ENCODE measurements at regions not wholly inside any gene's neighbourhood (a gene's known extent, or its start where the extent isn't known, plus 50 kb on each side); places are given as distances from the start of the nearest gene placed in this dataset.

GRCh38 chr11:79663017-79663416 lies 222.2 kb upstream of the TENM4 start (continued):
- no peak for TF ChIP-seq EGR1 (IDR thresholded peaks at IDR 0.05; ENCODE audit: low read depth in 2 of 2)
- no peak for TF ChIP-seq RAD21 (IDR thresholded peaks at IDR 0.05)
- no peak for TF ChIP-seq JUND (IDR thresholded peaks at IDR 0.05)
- TF ChIP-seq, protein P1, sequence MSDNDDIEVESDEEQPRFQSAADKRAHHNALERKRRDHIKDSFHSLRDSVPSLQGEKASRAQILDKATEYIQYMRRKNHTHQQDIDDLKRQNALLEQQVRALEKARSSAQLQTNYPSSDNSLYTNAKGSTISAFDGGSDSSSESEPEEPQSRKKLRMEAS (IDR thresholded peaks at IDR 0.05) = no peak
- no peak for TF ChIP-seq ATF3 (IDR thresholded peaks at IDR 0.05)
- TF ChIP-seq HNF4G (IDR thresholded peaks at IDR 0.05) = no peak

- H3K4me3 ChIP-seq (ENCODE audit: low read depth in 1 of 3, low read length in 3 of 3) = no peak overlapping the region
- H3K27me3 ChIP-seq (ENCODE audit: control insufficient read depth in 4 of 4, insufficient read depth in 4 of 4, low read length in 3 of 4) = no peaks in the 10 kb centered on the region
- DNase-seq (ENCODE audit: low spot score) = no peak
- H3K4me1 ChIP-seq (ENCODE audit: control insufficient read depth in 4 of 4, insufficient read depth in 4 of 4, low read length in 3 of 4) = no peaks in the 10 kb centered on the region
- WGBS = 52% methylated on average over 2 of the region's 2 CpGs
- H3K27ac ChIP-seq (ENCODE audit: low read depth in 1 of 2, low read length in 2 of 2) = no peak overlapping the region
- no peaks in the 10 kb centered on the region for H3K36me3 ChIP-seq (ENCODE audit: control insufficient read depth in 4 of 4, insufficient read depth in 3 of 4, low read depth in 1 of 4, low read length in 3 of 4)
- no peak overlapping the region for H3K9ac ChIP-seq (ENCODE audit: low read depth in 1 of 2, low read length in 2 of 2)
- no peaks in the 10 kb centered on the region for H3K9me3 ChIP-seq (ENCODE audit: control insufficient read depth in 4 of 4, low read length in 3 of 4)
- no peak for TF ChIP-seq CTCF (IDR thresholded peaks at IDR 0.05; ENCODE audit: low read depth, low read length, missing input control)
- TF ChIP-seq NR2F2 (IDR thresholded peaks at IDR 0.05) = no peak
- TF ChIP-seq HNF4A (conservative IDR thresholded peaks at IDR 0.05) = no peak
- no peak for TF ChIP-seq GABPA (IDR thresholded peaks at IDR 0.05 in 1 of 2, conservative IDR thresholded peaks at IDR 0.05 in 1 of 2)
These were observed 220.5 kb upstream of the TENM4 start for GRCh38 chr11:79661373-79661772.

DNA sequence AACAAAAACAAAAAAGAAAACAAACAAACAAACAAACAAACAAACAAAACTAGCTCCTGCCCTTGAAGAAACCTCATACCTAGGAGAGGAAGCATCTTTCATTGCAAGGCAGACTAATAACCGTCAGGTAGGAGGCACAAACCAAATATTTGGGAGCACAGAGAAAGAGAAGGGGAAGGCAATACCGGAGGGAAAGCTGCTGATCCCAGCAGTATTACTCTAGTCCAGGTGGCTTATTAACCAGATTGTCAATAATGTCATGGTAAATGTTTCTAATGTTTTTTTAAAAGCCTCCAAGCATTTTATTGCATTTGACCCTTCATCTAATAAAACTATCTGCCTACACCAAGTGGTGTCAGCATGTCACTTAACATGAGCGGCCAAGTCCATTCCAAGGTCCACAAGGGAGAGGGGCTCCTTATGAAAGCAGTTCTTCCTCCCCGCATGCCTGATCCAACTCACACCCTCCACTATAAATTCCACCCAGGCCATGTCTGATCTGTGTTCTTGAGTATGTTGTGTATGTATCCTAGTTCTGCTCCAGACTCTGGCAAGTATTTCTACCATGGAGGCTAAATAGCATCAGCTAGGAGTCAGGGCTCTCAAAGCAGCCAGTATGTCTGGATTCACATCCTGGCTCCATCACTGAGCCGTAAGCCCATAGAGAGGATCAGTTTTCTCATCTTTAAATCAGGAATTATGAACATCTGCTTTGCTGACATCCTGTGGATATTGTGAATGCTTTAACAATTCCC lies 208.1 kb upstream of the TENM4 start:
- no peaks in the 10 kb centered on the region for H3K36me3 ChIP-seq (ENCODE audit: control insufficient read depth in 4 of 4, insufficient read depth in 3 of 4, low read depth in 1 of 4, low read length in 3 of 4)
- TF ChIP-seq TAF1 (conservative IDR thresholded peaks at IDR 0.05) = no peak
- no peak for TF ChIP-seq ATF3 (IDR thresholded peaks at IDR 0.05)
- peak in 1 of 2 donors; percentile 27 for TF ChIP-seq RXRA (IDR thresholded peaks at IDR 0.05)
- TF ChIP-seq HNF4A (conservative IDR thresholded peaks at IDR 0.05) = peak; percentile 61 to 63
- peak; percentile 19 for TF ChIP-seq SP1 (IDR thresholded peaks at IDR 0.05)
- DNase-seq (ENCODE audit: low spot score) = no peak
- H3K9ac ChIP-seq (ENCODE audit: low read depth in 1 of 2, low read length in 2 of 2) = no peak overlapping the region
- H3K4me1 ChIP-seq (ENCODE audit: control insufficient read depth in 4 of 4, insufficient read depth in 4 of 4, low read length in 3 of 4) = peaks cover 0 to 21% (median 15%) of the 10 kb centered on the region in 4 donors
- H3K4me3 ChIP-seq (ENCODE audit: low read depth in 1 of 3, low read length in 3 of 3) = no peak overlapping the region
- no peaks in the 10 kb centered on the region for H3K27me3 ChIP-seq (ENCODE audit: control insufficient read depth in 4 of 4, insufficient read depth in 4 of 4, low read length in 3 of 4)
- H3K27ac ChIP-seq (ENCODE audit: low read depth in 1 of 2, low read length in 2 of 2) = no peak overlapping the region
- H3K9me3 ChIP-seq (ENCODE audit: control insufficient read depth in 4 of 4, low read length in 3 of 4) = no peaks in the 10 kb centered on the region
- whole genome bisulfite sequencing = 44% methylated on average over 5 of the region's 5 CpGs

DNA sequence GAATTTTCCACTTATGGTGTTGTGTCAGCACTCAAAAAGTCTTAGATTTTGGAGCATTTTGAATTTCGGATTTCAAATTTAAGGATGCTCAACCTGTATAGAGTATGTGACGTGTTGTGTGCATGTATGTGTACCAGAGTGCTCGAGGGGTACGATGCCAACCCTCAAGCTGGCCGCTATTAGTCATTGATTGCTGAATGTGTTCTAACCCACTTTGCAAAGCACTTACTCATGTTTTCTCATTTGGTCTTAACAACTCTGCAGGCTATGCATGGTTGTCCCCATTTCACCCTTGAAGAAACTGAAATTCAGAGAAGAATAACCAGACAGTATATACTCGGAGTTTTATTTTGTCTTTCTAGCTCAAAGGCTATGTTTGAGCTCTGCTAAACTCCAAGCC lies 196.4 kb upstream of the TENM4 start:
- WGBS = 81% methylated on average over 6 of the region's 6 CpGs
- Histone ChIP-seq H3K4me3 (ENCODE audit: low read depth in 1 of 3, low read length in 3 of 3) (no peak overlapping the region), H3K9me3 (ENCODE audit: control insufficient read depth in 4 of 4, low read length in 3 of 4) (no peaks in the 10 kb centered on the region), H3K9ac (ENCODE audit: low read depth in 1 of 2, low read length in 2 of 2) (no peak overlapping the region), H3K4me1 (ENCODE audit: control insufficient read depth in 4 of 4, insufficient read depth in 4 of 4, low read length in 3 of 4) (no peaks in the 10 kb centered on the region), H3K27ac (ENCODE audit: low read depth in 1 of 2, low read length in 2 of 2) (no peak overlapping the region), H3K36me3 (ENCODE audit: control insufficient read depth in 4 of 4, insufficient read depth in 3 of 4, low read depth in 1 of 4, low read length in 3 of 4) (no peaks in the 10 kb centered on the region), H3K27me3 (ENCODE audit: control insufficient read depth in 4 of 4, insufficient read depth in 4 of 4, low read length in 3 of 4) (no peaks in the 10 kb centered on the region)
- DNase-seq (ENCODE audit: low spot score) = no peak
- TF ChIP-seq NR2F2 (IDR thresholded peaks at IDR 0.05) = no peak
- no peak for TF ChIP-seq ATF3 (IDR thresholded peaks at IDR 0.05)
- no peak for TF ChIP-seq RXRA (IDR thresholded peaks at IDR 0.05)
- TF ChIP-seq JUND (IDR thresholded peaks at IDR 0.05) = no peak
- no peak for TF ChIP-seq HNF4A (conservative IDR thresholded peaks at IDR 0.05)
- no peak for TF ChIP-seq EGR1 (IDR thresholded peaks at IDR 0.05; ENCODE audit: low read depth in 2 of 2)
- TF ChIP-seq, protein P1 (IDR thresholded peaks at IDR 0.05) = no peak
- no peak for TF ChIP-seq RAD21 (IDR thresholded peaks at IDR 0.05)
- no peak for TF ChIP-seq HNF4G (IDR thresholded peaks at IDR 0.05)
- TF ChIP-seq REST (IDR thresholded peaks at IDR 0.05) = no peak
- TF ChIP-seq FOXA1 (IDR thresholded peaks at IDR 0.05) = no peak

Measured in liver (tissue), 8 donors.